Testis (tissue), 2 donors: ENCODE measurements at regions not wholly inside any gene's neighbourhood (a gene's known extent, or its start where the extent isn't known, plus 50 kb on each side); places are given as distances from the start of the nearest gene placed in this dataset.

Experiments used
- DNase-seq: peaks from one replicate; pipeline ENCODE4 v3.0.0-alpha.2; 2019
- H3K27ac ChIP-seq, 2 donors: fragments of 200-600 bp; sonication (generic); one replicate each; pipeline ENCODE4 v1.5.1; 2019
- H3K27me3 ChIP-seq: fragments of 200-600 bp; sonication (generic); one replicate; pipeline ENCODE4 v1.5.1; 2019
- H3K36me3 ChIP-seq: fragments of 200-600 bp; sonication (generic); one replicate; pipeline ENCODE4 v1.5.1; 2017; ENCODE audit warnings: low read depth; ENCODE audit errors: missing control alignments
- H3K4me1 ChIP-seq: fragments of 200-600 bp; sonication (generic); one replicate; pipeline ENCODE4 v1.5.1; 2019
- H3K4me3 ChIP-seq, 2 donors: fragments of 200-600 bp; sonication (generic); one replicate each; pipeline ENCODE4 v1.5.1; 2017 to 2019
- H3K9me3 ChIP-seq: fragments of 200-600 bp; sonication (generic); one replicate; pipeline ENCODE4 v1.5.1; 2017
- POLR2A ChIP-seq: fragments of 450-650 bp; IDR thresholded peaks from one replicate; pipeline ENCODE4 v1.6.1; 2017; ENCODE audit warnings: antibody characterized with exemption, mild to moderate bottlenecking, moderate library complexity
- WGBS, 2 donors: methylation state at CpG; one replicate each; pipeline ENCODE4 v1.1.5; 2018; 5-methylcytosine and 5-hydroxymethylcytosine counted together
- intact Hi-C: fragments of 100-400 bp; cut with DNase I; formaldehyde crosslinking; loops from one replicate; pipeline ENCODE4 v1.15.1; 2023; ENCODE audit warnings: low total_unique reads
- TF ChIP-seq, protein P1 (sequence below), 3 experiments: fragments of 450-650 bp in 2 of 3; fragments of 200-600 bp in 1 of 3; sonication (generic) in 1 of 3; IDR thresholded peaks; one replicate each; pipeline ENCODE4 v1.5.1; 2016 to 2019; ENCODE audit warnings: antibody characterized with exemption in 3 of 3, mild to moderate bottlenecking in 2 of 3, moderate library complexity in 1 of 3

DNA sequence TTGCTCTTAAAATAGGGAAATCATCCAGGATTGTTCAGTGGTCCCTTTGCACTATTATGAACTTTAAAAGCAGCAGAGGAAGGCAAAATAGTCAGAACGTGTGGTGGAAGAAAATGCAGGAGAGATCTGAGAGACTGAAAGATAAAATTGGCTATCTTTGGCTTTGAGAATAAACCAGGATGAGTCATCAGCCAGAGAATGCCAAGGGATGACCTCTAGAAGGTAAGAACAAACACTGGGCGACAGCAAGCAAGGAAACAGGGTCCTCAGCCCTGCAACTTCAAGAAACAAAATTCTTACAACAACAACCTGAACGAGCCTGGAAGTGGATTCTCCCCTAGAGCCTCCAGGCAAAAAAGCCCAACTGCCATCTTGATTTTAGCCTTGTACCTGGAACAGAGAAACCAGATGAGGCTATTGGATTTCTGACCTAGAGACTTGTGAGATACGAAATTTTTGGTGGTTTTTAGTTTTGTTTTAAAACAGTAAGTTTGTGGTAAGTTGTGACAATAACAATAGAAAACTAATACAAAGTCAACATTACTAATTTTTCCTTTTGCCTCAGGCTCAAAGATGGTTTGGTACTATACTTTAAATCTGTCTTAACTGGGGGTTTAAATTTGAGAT, 130.2 kb upstream of the CNTNAP2 start:
- Histone ChIP-seq H3K4me1 (no peaks in the 10 kb centered on the region), H3K36me3 (no peaks in the 10 kb centered on the region), H3K27ac (no peak overlapping the region), H3K9me3 (no peaks in the 10 kb centered on the region), H3K4me3 (no peak overlapping the region), H3K27me3 (no peaks in the 10 kb centered on the region)
- intact Hi-C loops = no loop called here
- WGBS, 2 donors = 45 to 63% methylated on average over 4 of the region's 4 CpGs
- no peak for DNase-seq
- no peak for TF ChIP-seq POLR2A
- TF ChIP-seq, protein P1, sequence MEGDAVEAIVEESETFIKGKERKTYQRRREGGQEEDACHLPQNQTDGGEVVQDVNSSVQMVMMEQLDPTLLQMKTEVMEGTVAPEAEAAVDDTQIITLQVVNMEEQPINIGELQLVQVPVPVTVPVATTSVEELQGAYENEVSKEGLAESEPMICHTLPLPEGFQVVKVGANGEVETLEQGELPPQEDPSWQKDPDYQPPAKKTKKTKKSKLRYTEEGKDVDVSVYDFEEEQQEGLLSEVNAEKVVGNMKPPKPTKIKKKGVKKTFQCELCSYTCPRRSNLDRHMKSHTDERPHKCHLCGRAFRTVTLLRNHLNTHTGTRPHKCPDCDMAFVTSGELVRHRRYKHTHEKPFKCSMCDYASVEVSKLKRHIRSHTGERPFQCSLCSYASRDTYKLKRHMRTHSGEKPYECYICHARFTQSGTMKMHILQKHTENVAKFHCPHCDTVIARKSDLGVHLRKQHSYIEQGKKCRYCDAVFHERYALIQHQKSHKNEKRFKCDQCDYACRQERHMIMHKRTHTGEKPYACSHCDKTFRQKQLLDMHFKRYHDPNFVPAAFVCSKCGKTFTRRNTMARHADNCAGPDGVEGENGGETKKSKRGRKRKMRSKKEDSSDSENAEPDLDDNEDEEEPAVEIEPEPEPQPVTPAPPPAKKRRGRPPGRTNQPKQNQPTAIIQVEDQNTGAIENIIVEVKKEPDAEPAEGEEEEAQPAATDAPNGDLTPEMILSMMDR (IDR thresholded peaks at IDR 0.05) = no peak

DNA sequence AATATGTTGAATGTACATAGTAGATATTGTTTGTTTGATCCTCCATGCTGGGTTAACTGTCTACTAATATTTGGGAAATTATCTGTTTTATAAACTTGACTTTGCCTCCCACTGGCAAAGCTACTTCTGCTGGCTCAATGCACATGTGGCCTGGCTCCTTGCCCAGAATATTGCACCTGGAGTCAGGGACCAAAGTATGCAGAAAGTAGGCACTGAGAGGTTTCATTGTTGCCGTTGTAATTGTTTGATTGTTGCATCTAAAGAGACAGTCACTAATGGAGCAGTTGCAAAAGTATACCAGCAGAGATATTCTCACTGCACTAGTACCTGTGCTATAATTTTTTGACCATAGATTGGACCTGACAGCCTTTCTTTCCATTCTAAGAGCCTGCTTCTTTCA, 137.8 kb upstream of the CNTNAP2 start:
- Histone ChIP-seq H3K9me3 (no peaks in the 10 kb centered on the region), H3K4me3 (no peak overlapping the region), H3K36me3 (no peaks in the 10 kb centered on the region), H3K4me1 (no peaks in the 10 kb centered on the region), H3K27ac (no peak overlapping the region), H3K27me3 (no peaks in the 10 kb centered on the region)
- intact Hi-C loops = no loop called here
- TF ChIP-seq, protein P1 (IDR thresholded peaks at IDR 0.05) = no peak
- no peak for TF ChIP-seq POLR2A
- no peak for DNase-seq
- WGBS, 2 donors = 45 to 56% methylated on average over 1 of the region's 1 CpG

DNA sequence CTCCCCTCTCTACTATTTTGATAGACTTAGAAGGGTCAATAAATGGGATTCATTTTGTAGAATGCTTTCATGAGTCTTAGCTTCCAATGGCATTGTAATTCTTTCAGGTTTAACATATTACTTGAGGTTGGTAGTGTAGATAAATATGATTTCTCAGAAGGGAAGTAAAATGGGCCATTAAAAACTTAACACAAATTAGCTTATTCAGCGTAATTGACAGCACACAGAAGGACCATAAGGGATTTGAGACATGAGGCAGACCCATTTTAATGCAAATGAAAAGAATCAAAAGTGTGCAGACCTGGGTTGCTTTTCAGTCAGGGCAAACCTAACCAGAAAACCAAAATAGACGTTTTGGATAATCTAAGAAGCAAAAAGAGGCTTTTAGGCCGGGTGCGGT, 156.6 kb upstream of the CNTNAP2 start:
- WGBS, 2 donors = 45 to 58% methylated on average over 4 of the region's 4 CpGs
- no peaks in the 10 kb centered on the region for H3K9me3 ChIP-seq
- no peaks in the 10 kb centered on the region for H3K27me3 ChIP-seq
- no peak for DNase-seq
- H3K4me1 ChIP-seq = no peaks in the 10 kb centered on the region
- no peaks in the 10 kb centered on the region for H3K36me3 ChIP-seq
- intact Hi-C loops = no loop called here
- no peak overlapping the region for H3K27ac ChIP-seq
- H3K4me3 ChIP-seq = no peak overlapping the region
- TF ChIP-seq POLR2A = no peak
- TF ChIP-seq, protein P1 (IDR thresholded peaks at IDR 0.05) = no peak

DNA sequence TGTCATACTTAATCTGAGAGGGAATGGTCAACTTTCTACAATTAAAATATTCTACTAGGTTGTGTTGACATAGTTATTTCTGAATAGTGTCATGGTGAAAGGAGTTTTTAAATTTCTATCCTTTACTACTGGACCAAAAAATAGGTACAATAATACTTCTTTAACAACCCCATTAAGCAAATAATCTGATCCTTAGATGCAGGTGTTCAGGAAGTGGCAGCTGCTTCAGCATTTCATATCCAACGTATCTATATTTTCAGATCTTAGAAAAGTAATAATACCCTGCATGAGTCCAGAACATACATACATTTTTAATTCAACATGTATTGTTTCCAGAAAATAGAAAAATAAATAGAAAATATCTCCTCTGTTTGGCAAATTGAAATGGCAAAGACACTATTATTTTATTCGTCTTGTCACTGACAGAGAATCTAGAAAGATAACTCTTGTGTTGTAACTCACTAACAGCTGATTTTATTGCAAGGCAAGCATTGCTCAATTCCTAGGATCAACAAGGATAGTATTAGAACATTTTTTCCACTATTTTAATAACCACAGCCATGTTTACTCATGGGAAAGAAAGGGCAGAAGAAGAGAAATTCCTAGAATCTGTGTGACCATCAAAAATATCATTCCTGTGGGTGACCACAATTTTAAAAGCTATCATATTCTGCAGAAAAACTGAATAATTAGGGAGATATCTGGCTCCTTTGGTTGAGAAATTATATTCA, 159.3 kb upstream of the CNTNAP2 start:
- TF ChIP-seq POLR2A = no peak
- TF ChIP-seq, protein P1 (IDR thresholded peaks at IDR 0.05) = no peak
- intact Hi-C loops = no loop called here
- Histone ChIP-seq H3K27ac (no peak overlapping the region), H3K4me1 (no peaks in the 10 kb centered on the region), H3K9me3 (no peaks in the 10 kb centered on the region), H3K36me3 (no peaks in the 10 kb centered on the region), H3K4me3 (no peak overlapping the region), H3K27me3 (no peaks in the 10 kb centered on the region)
- WGBS, 2 donors = 77 to 87% methylated on average over 2 of the region's 2 CpGs
- no peak for DNase-seq

DNA sequence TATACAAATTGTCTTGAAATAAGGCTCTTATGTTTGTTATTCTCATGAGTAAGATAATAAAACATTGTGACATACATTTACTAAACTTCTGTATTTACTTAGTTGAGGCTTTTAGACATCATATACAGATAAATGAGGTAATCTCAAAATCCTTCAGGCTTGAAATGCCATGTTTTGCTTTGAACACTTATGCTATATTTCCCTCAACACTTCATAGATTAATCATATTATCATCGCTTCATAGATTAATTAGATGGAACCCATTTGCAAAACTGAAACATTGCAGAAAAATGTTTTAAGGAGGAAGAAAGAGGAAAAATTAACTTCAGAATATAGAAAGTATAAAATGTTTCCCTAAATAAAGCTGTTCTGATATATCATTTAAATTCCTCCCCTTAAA, 165.0 kb upstream of the CNTNAP2 start:
- Histone ChIP-seq H3K9me3 (no peaks in the 10 kb centered on the region), H3K4me3 (no peak overlapping the region), H3K27me3 (no peaks in the 10 kb centered on the region), H3K27ac (no peak overlapping the region), H3K4me1 (no peaks in the 10 kb centered on the region), H3K36me3 (no peaks in the 10 kb centered on the region)
- TF ChIP-seq, protein P1 (IDR thresholded peaks at IDR 0.05) = no peak
- TF ChIP-seq POLR2A = no peak
- DNase-seq = no peak
- 85 to 88% methylated on average over 1 of the region's 1 CpG for WGBS, 2 donors
- intact Hi-C loops = no loop called here
